B cell (primary cell): ENCODE measurements at regions not wholly inside any gene's neighbourhood (a gene's known extent, or its start where the extent isn't known, plus 50 kb on each side); places are given as distances from the start of the nearest gene placed in this dataset.
A peak's percentile ranks its signal among the peaks of the same experiment; 100 is the strongest.

Experiments used
- ATAC-seq: fragments of 200-7000 bp; cut with Tn5 transposase; one replicate; pipeline ENCODE4 v1.10.0; 2021; ENCODE audit warnings: low read depth, mild to moderate bottlenecking, moderate number of reproducible peaks, moderate library complexity
- CTCF ChIA-PET: fragments of 350-600 bp; sonication (Branson Sonifier 250); formaldehyde crosslinking; loops from one replicate; lab custom pipeline; 2021; ENCODE audit warnings: antibody characterized with exemption, inconsistent platforms; lab: Charles Lee
- POLR2A ChIA-PET: fragments of 350-600 bp; sonication (Branson Sonifier 250); formaldehyde crosslinking; loops from one replicate; lab custom pipeline; 2021; ENCODE audit warnings: antibody characterized with exemption; lab: Charles Lee
- DNase-seq: peaks from one replicate; pipeline ENCODE4 v3.0.0; 2013
- H2AFZ ChIP-seq: 2 replicates; pipeline ENCODE4 v1.6.1; 2012; ENCODE audit warnings: mild to moderate bottlenecking, low read depth, low read length; ENCODE audit not compliant: insufficient read depth, poor library complexity, severe bottlenecking
- H3K27ac ChIP-seq, 2 donors: 1 replicate in 1 of 2; 2 replicates in 1 of 2; pipeline ENCODE4 v1.5.1; 2012 to 2013; ENCODE audit warnings: low read length in 2 of 2, mild to moderate bottlenecking in 2 of 2, moderate library complexity in 1 of 2
- H3K27me3 ChIP-seq, 4 experiments: fragments of 200-600 bp in 1 of 4; sonication (generic) in 1 of 4; replicated peaks in 1 of 4; 1 replicate in 2 of 4; 2 replicates in 2 of 4; pipeline versions ENCODE4 v1.6.1 to v1.7.0; 2013 to 2016; ENCODE audit warnings: low read length in 3 of 4, mild to moderate bottlenecking in 2 of 4, mixed read lengths in 1 of 4, moderate library complexity in 1 of 4; ENCODE audit not compliant: insufficient read depth in 4 of 4, control insufficient read depth in 3 of 4; ENCODE audit errors: control extremely low read depth in 1 of 4
- H3K36me3 ChIP-seq, 2 experiments: replicated peaks in 1 of 2; 1 replicate in 1 of 2; 2 replicates in 1 of 2; pipeline versions ENCODE4 v1.6.1 to v1.7.1; 2013; ENCODE audit warnings: low read length in 1 of 2; ENCODE audit not compliant: insufficient read depth in 2 of 2, control insufficient read depth in 1 of 2; ENCODE audit errors: control extremely low read depth in 1 of 2, extremely low read depth in 1 of 2
- H3K4me1 ChIP-seq, 2 donors: fragments of 200-600 bp in 1 of 2; sonication (generic) in 1 of 2; 1 replicate in 1 of 2; 2 replicates in 1 of 2; pipeline versions ENCODE4 v1.5.1 to v1.6.1; 2013 to 2017; ENCODE audit warnings: low read length in 2 of 2; ENCODE audit not compliant: control insufficient read depth in 2 of 2, insufficient read depth in 2 of 2
- H3K4me2 ChIP-seq: replicated peaks from 2 replicates; pipeline ENCODE3; 2012; ENCODE audit warnings: mild to moderate bottlenecking, low read depth, low read length; ENCODE audit not compliant: poor library complexity, severe bottlenecking
- H3K4me3 ChIP-seq, 5 experiments: fragments of 200-600 bp in 1 of 5; sonication (generic) in 1 of 5; 1 replicate in 3 of 5; 2 replicates in 2 of 5; pipeline versions ENCODE4 v1.5.1 to v1.7.0; 2011 to 2016; ENCODE audit warnings: low read length in 4 of 5, mild to moderate bottlenecking in 4 of 5, low read depth in 2 of 5, control low read depth in 1 of 5, moderate library complexity in 1 of 5; ENCODE audit not compliant: insufficient read depth in 1 of 5; ENCODE audit errors: control extremely low read depth in 1 of 5, extremely low read depth in 1 of 5
- H3K79me2 ChIP-seq: fragments of 200-600 bp; sonication (generic); one replicate; pipeline ENCODE4 v1.6.0; 2016; ENCODE audit warnings: low read length; ENCODE audit not compliant: control insufficient read depth, insufficient read depth
- H3K9ac ChIP-seq: fragments of 200-600 bp; sonication (generic); 2 replicates; pipeline ENCODE4 v1.6.1; 2017; ENCODE audit warnings: mild to moderate bottlenecking, low read length, moderate library complexity
- H3K9me3 ChIP-seq, 3 donors: one replicate each; pipeline versions ENCODE4 v1.6.1 to v1.7.1; 2013; ENCODE audit warnings: low read length in 2 of 3; ENCODE audit not compliant: control insufficient read depth in 2 of 3, insufficient read depth in 1 of 3; ENCODE audit errors: control extremely low read depth in 1 of 3
- H4K20me1 ChIP-seq: 2 replicates; pipeline ENCODE4 v1.6.0; 2012; ENCODE audit warnings: mild to moderate bottlenecking, low read length; ENCODE audit not compliant: insufficient read depth, control insufficient read depth, poor library complexity, severe bottlenecking
- H3K27ac Mint-ChIP-seq: one replicate; pipeline ENCODE4 v1.8.0; 2021; ENCODE audit warnings: mixed read lengths
- H3K27me3 Mint-ChIP-seq: one replicate; pipeline ENCODE4 v1.8.0; 2021; ENCODE audit warnings: mixed read lengths
- H3K4me1 Mint-ChIP-seq: one replicate; pipeline ENCODE4 v1.8.0; 2021; ENCODE audit warnings: mixed read lengths
- H3K4me3 Mint-ChIP-seq: one replicate; pipeline ENCODE4 v1.8.0; 2021; ENCODE audit warnings: mixed read lengths
- H3K9me3 Mint-ChIP-seq: one replicate; pipeline ENCODE4 v1.8.0; 2022; ENCODE audit warnings: mixed read lengths; ENCODE audit not compliant: insufficient read depth
- EZH2 ChIP-seq: IDR thresholded peaks from 2 replicates; pipeline ENCODE4 v1.6.1; 2012; ENCODE audit warnings: borderline replicate concordance, low read depth, mild to moderate bottlenecking, moderate library complexity, low read length; ENCODE audit not compliant: insufficient read depth, poor library complexity, severe bottlenecking
- WGBS: methylation state at CpG from one replicate; pipeline ENCODE4 v1.1.5; 2013; ENCODE audit warnings: missing lambda C conversion rate; ENCODE audit not compliant: insufficient coverage; 5-methylcytosine and 5-hydroxymethylcytosine counted together
- intact Hi-C: fragments of 100-400 bp; cut with micrococcal nuclease; formaldehyde crosslinking; loops from one replicate; pipeline ENCODE4 v1.10.0; 2022
- TF ChIP-seq, protein P1 (sequence below): fragments of 200-600 bp; IDR thresholded peaks from one replicate; pipeline ENCODE4 v1.8.0; 2022; ENCODE audit warnings: antibody characterized with exemption, mild to moderate bottlenecking

DNA sequence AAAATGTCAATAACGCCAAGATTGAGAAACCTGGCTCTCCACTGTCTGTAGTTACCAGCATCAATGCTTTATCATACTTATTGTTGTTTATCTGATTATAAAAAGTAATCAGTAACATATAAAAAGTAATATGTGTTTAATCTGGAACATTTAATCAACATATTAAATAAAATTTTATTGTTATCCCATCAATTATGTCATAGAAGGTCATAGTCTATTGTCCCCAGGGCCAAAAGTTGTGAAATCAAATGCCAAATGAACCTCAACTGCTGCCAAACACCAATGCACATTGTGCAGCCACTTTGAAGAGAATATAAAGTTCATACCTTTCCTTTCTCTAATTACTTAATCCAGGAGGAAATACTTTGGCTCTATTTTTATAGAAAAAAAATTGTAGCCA, 106.6 kb downstream of the EOMES start:
- no peaks in the 10 kb centered on the region for H4K20me1 ChIP-seq
- ChIA-PET CTCF (no interaction called here), POLR2A (no interaction called here)
- H3K36me3 ChIP-seq = no peaks in the 10 kb centered on the region
- no peak for DNase-seq
- ATAC-seq = no peak
- no peak overlapping the region for H3K27ac ChIP-seq
- no peaks in the 10 kb centered on the region for H3K27me3 ChIP-seq
- H3K4me2 ChIP-seq = no peak overlapping the region
- H2AFZ ChIP-seq = no peak overlapping the region
- peaks cover 0 to 13% of the 10 kb centered on the region in 2 donors for H3K4me1 ChIP-seq
- H3K4me3 Mint-ChIP-seq = no peak overlapping the region
- no peak overlapping the region for H3K4me3 ChIP-seq
- peaks cover 0 to 17% (median 16%) of the 10 kb centered on the region in 3 donors for H3K9me3 ChIP-seq
- no peak overlapping the region for H3K27ac Mint-ChIP-seq
- no peaks in the 10 kb centered on the region for H3K27me3 Mint-ChIP-seq
- H3K4me1 Mint-ChIP-seq = peaks cover 13% of the 10 kb centered on the region
- TF ChIP-seq, protein P1, sequence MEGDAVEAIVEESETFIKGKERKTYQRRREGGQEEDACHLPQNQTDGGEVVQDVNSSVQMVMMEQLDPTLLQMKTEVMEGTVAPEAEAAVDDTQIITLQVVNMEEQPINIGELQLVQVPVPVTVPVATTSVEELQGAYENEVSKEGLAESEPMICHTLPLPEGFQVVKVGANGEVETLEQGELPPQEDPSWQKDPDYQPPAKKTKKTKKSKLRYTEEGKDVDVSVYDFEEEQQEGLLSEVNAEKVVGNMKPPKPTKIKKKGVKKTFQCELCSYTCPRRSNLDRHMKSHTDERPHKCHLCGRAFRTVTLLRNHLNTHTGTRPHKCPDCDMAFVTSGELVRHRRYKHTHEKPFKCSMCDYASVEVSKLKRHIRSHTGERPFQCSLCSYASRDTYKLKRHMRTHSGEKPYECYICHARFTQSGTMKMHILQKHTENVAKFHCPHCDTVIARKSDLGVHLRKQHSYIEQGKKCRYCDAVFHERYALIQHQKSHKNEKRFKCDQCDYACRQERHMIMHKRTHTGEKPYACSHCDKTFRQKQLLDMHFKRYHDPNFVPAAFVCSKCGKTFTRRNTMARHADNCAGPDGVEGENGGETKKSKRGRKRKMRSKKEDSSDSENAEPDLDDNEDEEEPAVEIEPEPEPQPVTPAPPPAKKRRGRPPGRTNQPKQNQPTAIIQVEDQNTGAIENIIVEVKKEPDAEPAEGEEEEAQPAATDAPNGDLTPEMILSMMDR = no peak
- TF ChIP-seq EZH2 = no peak
- intact Hi-C loops = no loop called here
- no peak overlapping the region for H3K9ac ChIP-seq
- WGBS = no CpG with 5 or more reads among the region's 1 CpG
- H3K9me3 Mint-ChIP-seq = peaks cover 5% of the 10 kb centered on the region
- no peaks in the 10 kb centered on the region for H3K79me2 ChIP-seq

DNA sequence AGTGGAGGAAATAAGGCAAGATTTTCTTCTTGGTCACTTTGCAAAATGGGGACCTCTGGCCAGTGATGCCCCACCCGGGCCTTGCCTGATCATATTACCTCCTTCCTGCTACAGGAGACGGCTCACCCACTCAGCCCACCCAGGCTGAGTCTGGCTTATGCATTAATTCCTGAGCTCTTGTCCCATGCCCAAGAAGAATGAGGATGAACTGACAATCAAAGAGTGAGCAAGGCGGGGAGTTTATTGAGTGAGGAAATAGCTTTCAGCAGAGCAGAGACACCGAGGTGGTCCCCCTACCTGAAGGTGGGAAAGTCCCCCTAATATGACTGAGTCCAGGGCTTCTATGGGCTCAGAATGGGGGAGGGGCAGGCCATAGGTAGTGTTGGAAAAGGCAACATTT, 107.5 kb downstream of the EOMES start:
- H3K27ac Mint-ChIP-seq = no peak overlapping the region
- no peak overlapping the region for H3K4me3 Mint-ChIP-seq
- no peak overlapping the region for H3K4me3 ChIP-seq
- H3K79me2 ChIP-seq = no peaks in the 10 kb centered on the region
- H3K27ac ChIP-seq = no peak overlapping the region
- H3K4me1 ChIP-seq = peaks cover 0 to 19% of the 10 kb centered on the region in 2 donors
- no peaks in the 10 kb centered on the region for H3K27me3 ChIP-seq
- ChIA-PET POLR2A (no interaction called here), CTCF (no interaction called here)
- ATAC-seq (no peak), DNase-seq (peak; percentile 19)
- H3K4me2 ChIP-seq = no peak overlapping the region
- H3K4me1 Mint-ChIP-seq = peaks cover 19% of the 10 kb centered on the region
- peaks cover 0 to 17% (median 16%) of the 10 kb centered on the region in 3 donors for H3K9me3 ChIP-seq
- H3K27me3 Mint-ChIP-seq = no peaks in the 10 kb centered on the region
- H3K9me3 Mint-ChIP-seq = peaks cover 5% of the 10 kb centered on the region
- no peak overlapping the region for H3K9ac ChIP-seq
- H2AFZ ChIP-seq = no peak overlapping the region
- H3K36me3 ChIP-seq = no peaks in the 10 kb centered on the region
- WGBS = 89% methylated on average over 3 of the region's 4 CpGs
- intact Hi-C loops = no loop called here
- H4K20me1 ChIP-seq = no peaks in the 10 kb centered on the region
- TF ChIP-seq EZH2 = no peak
- TF ChIP-seq, protein P1 = no peak
